ENCODE measurements at regions not wholly inside any gene's neighbourhood (a gene's known extent, or its start where the extent isn't known, plus 50 kb on each side); places are given as distances from the start of the nearest gene placed in this dataset.
"Not testable (repeated sequence)": the region's sequence is repeated elsewhere in the genome, so short reads cannot be mapped to it uniquely, and the experiment has no call there.

DNA sequence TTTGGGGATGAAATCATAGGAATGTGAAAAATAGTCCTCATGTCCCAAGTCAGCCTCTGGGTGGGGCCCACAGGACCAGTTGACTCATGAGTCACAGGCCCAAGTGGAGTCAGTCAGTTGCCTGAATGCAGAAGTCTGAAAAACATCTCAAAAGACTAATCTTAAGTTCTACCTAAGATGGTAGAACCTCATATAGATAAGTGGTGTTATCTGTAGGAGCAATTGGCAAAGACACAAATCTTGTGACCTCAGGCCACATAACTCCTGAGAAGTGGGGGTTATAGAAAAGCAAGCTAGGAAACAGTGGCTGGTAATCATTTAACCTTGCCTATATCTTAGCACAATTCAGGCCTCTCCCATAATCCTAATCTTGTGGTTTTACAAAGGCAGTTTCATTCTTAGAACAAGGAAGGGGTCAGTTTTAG is 257.1 kb upstream of the SPOPL start:
- DNase-seq (ENCODE audit: low read depth), result no peak
- no peak overlapping the region for H3K4me3 ChIP-seq (ENCODE audit: control insufficient read depth, low read depth, low read length)
- TF ChIP-seq, protein P1, sequence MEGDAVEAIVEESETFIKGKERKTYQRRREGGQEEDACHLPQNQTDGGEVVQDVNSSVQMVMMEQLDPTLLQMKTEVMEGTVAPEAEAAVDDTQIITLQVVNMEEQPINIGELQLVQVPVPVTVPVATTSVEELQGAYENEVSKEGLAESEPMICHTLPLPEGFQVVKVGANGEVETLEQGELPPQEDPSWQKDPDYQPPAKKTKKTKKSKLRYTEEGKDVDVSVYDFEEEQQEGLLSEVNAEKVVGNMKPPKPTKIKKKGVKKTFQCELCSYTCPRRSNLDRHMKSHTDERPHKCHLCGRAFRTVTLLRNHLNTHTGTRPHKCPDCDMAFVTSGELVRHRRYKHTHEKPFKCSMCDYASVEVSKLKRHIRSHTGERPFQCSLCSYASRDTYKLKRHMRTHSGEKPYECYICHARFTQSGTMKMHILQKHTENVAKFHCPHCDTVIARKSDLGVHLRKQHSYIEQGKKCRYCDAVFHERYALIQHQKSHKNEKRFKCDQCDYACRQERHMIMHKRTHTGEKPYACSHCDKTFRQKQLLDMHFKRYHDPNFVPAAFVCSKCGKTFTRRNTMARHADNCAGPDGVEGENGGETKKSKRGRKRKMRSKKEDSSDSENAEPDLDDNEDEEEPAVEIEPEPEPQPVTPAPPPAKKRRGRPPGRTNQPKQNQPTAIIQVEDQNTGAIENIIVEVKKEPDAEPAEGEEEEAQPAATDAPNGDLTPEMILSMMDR (IDR thresholded peaks at IDR 0.05; ENCODE audit: control insufficient read depth, insufficient read depth, low read depth, low read length, missing control alignments), result no peak

DNA sequence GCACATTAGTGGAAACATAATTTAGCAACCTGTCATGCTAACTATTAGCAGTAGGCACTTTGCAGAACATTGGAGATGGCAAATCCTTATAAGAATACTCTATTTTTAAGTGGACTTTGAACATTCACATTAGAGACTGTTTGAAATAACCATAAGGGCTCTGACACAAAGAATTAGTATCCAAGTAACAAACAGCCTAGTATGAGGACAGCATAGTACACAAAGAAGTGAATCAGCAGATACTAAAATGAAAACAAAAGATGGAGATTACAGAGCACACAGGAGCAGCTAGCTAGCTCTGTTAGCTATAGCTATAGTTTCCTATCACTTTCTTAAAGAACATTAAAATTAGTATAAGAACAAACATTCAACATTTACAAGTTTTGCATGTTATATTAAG is 256.3 kb upstream of the SPOPL start:
- no peak for DNase-seq (ENCODE audit: low read depth)
- no peak overlapping the region for H3K4me3 ChIP-seq (ENCODE audit: control insufficient read depth, low read depth, low read length)
- TF ChIP-seq, protein P1 (IDR thresholded peaks at IDR 0.05; ENCODE audit: control insufficient read depth, insufficient read depth, low read depth, low read length, missing control alignments), result no peak

DNA sequence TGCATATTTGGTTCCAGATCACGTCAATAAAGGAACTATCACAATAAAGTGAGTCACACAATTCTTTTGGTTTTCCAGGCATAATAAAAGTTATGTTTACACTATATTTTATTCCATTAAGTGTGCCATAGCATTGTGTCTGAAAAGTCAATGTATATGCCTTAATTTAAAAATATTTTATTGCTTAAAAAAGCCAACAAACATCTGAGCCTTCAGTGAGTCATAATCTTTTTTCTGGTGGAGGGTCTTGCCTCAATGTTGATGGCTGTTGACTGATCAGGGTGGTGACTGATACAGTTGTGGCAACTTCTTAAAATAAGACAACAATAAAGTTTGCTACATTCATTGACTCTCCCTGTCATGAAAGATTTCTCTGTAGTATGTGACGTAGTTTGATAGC is 254.3 kb upstream of the SPOPL start:
- DNase-seq (ENCODE audit: low read depth), result no peak
- TF ChIP-seq, protein P1 (IDR thresholded peaks at IDR 0.05; ENCODE audit: control insufficient read depth, insufficient read depth, low read depth, low read length, missing control alignments), result no peak
- H3K4me3 ChIP-seq (ENCODE audit: control insufficient read depth, low read depth, low read length), result no peak overlapping the region

DNA sequence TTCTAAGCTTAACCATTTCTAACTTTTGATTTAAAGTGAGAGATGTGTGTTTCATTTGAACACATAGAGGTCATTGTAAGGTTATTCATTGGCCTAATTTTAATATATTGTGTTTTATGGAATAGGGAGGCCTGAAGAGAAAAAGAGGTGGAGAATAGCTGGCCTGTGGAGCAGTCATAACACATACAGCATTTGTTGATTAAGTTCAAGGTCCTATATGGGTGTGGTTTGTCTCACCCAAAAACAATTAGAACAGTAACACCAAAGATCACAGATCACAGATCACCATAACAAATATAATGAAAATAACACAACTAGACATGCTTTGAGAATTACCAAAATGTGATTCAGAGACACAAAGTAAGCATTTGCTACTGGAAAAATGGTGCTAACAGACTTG is 252.4 kb upstream of the SPOPL start:
- no peak overlapping the region for H3K4me3 ChIP-seq (ENCODE audit: control insufficient read depth, low read depth, low read length)
- TF ChIP-seq, protein P1 (IDR thresholded peaks at IDR 0.05; ENCODE audit: control insufficient read depth, insufficient read depth, low read depth, low read length, missing control alignments), result no peak
- DNase-seq (ENCODE audit: low read depth), result no peak

DNA sequence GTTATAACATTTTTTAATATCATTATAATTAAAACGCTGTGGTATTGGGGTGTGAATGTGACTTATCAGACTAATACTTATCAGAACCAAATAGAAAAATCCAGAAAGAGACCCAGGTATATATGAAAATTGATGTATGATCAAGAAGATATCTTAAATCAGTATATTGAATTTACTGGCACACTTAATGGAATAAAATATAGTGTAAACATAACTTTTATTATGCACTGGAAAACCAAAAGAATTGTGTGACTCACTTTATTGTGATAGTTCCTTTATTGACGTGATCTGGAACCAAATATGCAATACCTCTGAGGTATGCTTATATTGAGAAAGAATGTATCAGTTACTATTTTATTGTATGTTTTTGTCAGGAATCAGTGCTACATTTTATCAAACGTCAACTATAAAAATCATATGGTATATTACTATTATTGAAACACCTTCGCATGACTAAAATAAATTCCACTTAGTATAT is 250.7 kb upstream of the SPOPL start:
- H3K4me3 ChIP-seq (ENCODE audit: control insufficient read depth, low read depth, low read length); DNase-seq (ENCODE audit: low read depth): not testable (repeated sequence)

DNA sequence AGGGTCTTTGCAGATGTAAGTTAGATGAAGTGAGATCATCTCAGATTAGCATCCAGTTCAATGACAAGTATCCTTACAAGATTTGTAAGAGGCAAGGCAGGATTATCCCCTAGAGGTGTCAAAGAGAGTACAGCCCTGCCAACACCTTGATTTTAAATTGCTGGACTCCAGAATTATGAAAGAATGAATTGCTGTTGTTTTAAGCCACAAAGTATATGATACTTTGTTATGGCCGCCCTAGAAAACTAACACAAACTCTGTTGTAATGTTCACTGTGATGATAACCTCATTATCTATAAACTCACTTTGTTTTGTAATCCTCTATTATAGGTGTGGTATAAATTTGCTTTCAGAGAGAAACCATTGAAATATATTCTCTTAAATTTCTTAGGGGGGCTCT is 249.0 kb upstream of the SPOPL start:
- TF ChIP-seq, protein P1 (IDR thresholded peaks at IDR 0.05; ENCODE audit: control insufficient read depth, insufficient read depth, low read depth, low read length, missing control alignments), result no peak
- no peak overlapping the region for H3K4me3 ChIP-seq (ENCODE audit: control insufficient read depth, low read depth, low read length)
- DNase-seq (ENCODE audit: low read depth), result no peak

DNA sequence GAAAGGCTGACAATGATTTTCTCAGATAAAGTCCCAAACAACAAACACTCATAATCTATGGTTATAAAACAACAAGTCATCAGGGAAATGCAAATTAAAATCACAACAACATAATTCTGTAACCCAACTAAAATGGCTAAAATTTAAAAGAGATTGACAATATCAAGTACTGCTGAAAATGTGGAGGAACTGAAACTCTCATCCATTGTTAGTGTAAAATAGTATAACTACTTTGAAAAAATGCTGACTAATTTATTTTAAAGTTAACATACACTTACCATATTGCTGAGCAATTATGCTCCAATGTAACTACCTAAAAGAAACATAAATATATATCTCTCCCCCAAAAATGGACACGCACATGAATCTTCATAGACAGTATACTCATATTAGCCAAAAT is 245.9 kb upstream of the SPOPL start:
- DNase-seq (ENCODE audit: low read depth), result no peak
- no peak overlapping the region for H3K4me3 ChIP-seq (ENCODE audit: control insufficient read depth, low read depth, low read length)
- TF ChIP-seq, protein P1 (IDR thresholded peaks at IDR 0.05; ENCODE audit: control insufficient read depth, insufficient read depth, low read depth, low read length, missing control alignments), result no peak

Measured in AG09309 (cell line).